ENCODE measurements at regions not wholly inside any gene's neighbourhood (a gene's known extent, or its start where the extent isn't known, plus 50 kb on each side); places are given as distances from the start of the nearest gene placed in this dataset.
"Not testable (repeated sequence)": the region's sequence is repeated elsewhere in the genome, so short reads cannot be mapped to it uniquely, and the experiment has no call there.

DNA sequence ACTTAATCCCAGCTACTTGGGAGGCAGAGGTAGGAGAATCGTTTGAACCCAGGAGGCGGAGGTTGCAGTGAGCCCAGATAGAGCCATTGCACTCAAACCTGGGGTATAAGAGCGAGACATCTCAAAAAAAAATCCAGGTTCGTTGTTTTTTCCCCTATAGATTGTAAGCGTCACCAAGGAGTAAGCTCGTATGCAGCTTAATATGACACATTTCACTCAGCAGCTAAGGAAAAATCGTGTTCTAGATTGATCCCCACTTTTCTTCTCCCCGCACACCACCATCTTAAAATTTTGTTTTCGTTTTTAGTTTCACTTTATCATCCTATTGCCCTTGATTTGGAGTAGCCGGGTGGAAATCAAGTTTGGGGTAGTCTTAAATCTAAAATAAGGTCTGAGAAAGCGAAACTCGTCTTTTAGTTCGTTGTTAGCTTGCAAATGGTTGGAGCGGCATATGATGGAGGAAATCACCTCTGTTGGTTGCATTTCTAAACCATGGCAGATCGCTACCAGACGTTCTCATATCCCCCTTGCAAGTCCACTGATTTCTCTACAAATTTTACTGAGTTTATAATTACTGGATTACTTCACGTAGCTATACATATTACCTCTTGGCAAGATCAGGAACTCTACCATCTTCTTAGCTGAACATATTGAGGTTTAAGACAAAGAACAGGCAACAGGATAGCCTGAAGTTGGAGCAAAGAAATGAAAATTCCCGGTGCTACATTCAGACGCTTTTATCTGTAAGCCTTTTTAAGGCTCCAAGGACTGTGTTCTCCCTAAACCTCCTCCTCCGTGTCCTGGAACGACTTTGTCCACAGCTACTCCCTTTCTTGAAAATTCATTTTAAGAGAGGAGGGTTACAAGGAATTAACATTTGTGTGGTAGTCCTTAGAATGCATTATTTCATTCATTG, 91.1 kb upstream of the BTN3A2 start:
- TF ChIP-seq, protein P1, sequence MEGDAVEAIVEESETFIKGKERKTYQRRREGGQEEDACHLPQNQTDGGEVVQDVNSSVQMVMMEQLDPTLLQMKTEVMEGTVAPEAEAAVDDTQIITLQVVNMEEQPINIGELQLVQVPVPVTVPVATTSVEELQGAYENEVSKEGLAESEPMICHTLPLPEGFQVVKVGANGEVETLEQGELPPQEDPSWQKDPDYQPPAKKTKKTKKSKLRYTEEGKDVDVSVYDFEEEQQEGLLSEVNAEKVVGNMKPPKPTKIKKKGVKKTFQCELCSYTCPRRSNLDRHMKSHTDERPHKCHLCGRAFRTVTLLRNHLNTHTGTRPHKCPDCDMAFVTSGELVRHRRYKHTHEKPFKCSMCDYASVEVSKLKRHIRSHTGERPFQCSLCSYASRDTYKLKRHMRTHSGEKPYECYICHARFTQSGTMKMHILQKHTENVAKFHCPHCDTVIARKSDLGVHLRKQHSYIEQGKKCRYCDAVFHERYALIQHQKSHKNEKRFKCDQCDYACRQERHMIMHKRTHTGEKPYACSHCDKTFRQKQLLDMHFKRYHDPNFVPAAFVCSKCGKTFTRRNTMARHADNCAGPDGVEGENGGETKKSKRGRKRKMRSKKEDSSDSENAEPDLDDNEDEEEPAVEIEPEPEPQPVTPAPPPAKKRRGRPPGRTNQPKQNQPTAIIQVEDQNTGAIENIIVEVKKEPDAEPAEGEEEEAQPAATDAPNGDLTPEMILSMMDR (IDR thresholded peaks at IDR 0.05; ENCODE audit: insufficient read depth, low read length), result no peak
- peak overlapping the region; percentile 68 for H3K4me3 ChIP-seq (ENCODE audit: low read depth, low read length)
- DNase-seq (ENCODE audit: low read depth), result peak; percentile 53

DNA sequence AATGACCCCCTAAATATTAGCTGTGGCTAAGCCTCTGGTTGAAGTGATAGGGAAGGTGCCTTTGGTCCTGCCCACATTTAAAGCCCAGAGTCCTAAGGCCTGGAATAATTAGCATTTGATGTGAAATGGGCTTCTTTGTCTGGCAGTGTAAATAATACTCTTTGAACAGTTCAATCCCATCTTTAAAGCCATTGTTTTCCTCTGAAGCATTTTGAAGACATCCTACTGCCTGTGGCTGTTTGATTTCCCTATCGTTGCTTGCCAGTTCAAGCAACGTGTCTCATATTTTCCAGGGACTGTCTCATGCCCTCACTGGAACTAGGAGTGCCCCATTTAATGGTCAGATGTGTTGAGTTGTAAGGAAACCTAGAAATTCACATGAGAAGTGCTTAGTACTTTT, 89.3 kb upstream of the BTN3A2 start:
- no peak for DNase-seq (ENCODE audit: low read depth)
- H3K4me3 ChIP-seq (ENCODE audit: low read depth, low read length), result no peak overlapping the region
- TF ChIP-seq, protein P1 (IDR thresholded peaks at IDR 0.05; ENCODE audit: insufficient read depth, low read length), result no peak

DNA sequence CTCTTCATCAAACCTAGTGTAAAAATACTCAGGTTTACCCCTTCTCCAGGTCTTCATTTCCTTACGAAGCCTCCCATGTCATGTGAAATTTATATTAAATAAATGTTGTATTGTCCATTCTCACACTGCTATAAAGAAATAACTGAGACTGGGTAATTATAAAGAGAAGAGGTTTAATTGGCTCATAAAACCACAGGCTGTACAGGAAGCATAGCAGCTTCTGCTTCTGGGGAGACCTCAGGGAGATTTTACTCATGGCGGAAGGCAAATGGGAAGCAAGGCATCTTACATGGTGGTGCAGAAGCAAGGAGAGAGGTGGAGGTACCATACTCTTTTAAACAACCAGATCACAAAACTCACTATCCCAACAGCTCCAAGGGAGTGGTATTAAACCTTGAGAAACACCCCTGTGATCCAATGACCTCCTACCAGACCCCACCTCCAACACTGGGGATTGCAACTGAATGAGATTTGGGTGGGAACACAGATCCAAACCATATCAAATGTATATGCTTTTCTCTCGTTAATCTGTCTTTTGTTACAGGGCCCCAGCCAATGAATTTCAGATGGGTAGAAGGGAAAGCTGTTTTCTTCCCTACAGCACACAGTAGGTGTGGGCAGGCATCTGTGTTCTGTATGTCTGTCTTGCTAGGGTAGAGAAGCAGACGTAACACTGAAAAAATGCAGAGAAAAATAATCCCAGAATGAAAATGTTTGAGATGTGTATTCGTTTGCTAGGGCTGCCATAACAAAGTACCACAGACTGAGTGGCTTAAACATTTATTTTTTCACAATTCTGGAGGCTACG, 88.0 kb upstream of the BTN3A2 start:
- TF ChIP-seq, protein P1 (IDR thresholded peaks at IDR 0.05; ENCODE audit: insufficient read depth, low read length), result no peak
- H3K4me3 ChIP-seq (ENCODE audit: low read depth, low read length), result no peak overlapping the region
- DNase-seq (ENCODE audit: low read depth), result no peak

DNA sequence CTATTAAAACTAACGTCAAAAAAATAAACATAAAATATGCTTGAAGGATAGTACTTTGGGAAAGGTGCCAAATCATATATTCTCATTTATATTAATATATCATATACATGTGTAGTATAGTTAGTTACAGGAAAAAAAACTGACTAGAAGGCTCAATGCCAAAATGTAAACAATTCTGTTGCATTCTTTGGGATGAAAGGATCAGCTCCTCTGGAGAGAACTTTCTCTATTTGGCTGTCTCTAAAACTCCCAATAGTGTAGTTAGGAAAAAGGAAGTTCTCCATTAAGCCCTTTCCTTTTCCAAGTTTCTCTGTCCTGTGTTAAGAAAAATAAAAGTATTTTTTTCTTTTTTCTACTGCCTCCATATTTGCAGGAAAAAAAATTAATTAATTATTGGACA, 86.5 kb upstream of the BTN3A2 start:
- TF ChIP-seq, protein P1 (IDR thresholded peaks at IDR 0.05; ENCODE audit: insufficient read depth, low read length), result no peak
- DNase-seq (ENCODE audit: low read depth), result no peak

DNA sequence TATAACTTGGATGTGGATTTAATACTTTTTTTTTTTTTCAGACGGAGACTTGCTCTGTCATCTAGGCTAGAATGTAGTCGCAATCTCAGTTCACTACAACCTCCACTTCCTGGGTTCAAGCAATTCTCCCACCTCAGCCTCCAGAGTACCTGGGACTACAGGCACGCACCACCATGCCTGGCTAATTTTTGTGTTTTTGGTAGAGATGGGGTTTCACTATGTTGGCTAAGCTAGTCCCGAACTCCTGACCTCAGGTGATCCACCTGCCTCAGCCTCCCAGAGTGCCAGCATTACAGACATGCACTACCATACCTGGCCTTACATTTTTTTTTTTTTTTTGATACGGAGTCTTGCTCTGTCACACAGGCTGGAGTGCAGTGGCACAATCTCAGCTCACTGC, 85.6 kb upstream of the BTN3A2 start:
- DNase-seq (ENCODE audit: low read depth); H3K4me3 ChIP-seq (ENCODE audit: low read depth, low read length): not testable (repeated sequence)

More for the DNA sequence above, 86.5 kb upstream of the BTN3A2 start:
- no peak overlapping the region for H3K4me3 ChIP-seq (ENCODE audit: low read depth, low read length)

DNA sequence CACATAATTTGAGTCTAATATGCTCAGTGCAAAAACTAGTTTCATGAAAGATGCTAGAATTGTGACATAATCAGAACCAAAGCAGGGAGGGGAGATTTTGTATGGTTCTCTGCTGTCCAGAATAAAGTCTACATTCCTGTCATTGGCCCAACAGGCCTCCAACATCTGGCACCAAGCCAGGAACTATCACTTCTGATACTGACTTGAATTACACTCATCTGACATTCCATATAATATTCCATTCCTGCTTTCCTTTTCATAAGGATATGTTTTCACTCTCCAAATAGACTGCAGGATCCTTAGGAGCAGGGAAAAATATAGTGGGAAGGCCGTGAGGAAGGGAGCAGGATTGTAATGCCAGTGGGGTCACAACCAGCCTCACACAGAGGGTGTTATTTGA, 84.6 kb upstream of the BTN3A2 start:
- TF ChIP-seq, protein P1 (IDR thresholded peaks at IDR 0.05; ENCODE audit: insufficient read depth, low read length), result no peak
- DNase-seq (ENCODE audit: low read depth), result no peak
- H3K4me3 ChIP-seq (ENCODE audit: low read depth, low read length), result no peak overlapping the region

DNA sequence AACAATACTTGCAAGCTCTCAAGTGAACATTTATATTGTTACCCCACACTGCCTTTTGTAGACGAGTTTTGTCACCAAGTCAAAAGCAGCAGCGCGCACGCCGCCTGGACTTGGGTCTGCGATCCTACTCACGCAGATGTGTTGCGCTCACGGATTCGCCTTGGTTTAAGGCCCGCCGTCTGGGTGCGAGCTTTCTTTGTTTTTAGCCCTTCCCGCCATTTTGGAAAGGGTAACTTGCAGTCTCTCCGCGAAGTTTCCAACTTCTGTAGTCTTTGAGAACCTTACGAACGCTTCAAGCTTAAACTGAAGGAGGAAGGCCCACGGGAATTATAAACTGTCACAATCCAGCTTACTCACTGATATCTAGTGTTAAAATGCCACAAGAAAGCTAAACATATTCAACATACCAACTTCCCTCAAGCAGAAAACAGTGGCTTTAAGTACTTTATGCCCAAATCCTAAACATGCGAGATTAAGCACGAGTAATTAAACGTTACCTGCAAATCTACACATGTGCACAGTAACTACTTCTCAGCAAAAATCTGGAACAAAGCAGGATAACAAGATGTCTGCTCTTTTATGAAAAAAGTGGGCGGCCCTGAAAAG, 80.4 kb upstream of the BTN3A2 start:
- DNase-seq (ENCODE audit: low read depth), result peak; percentile 75
- H3K4me3 ChIP-seq (ENCODE audit: low read depth, low read length), result peak overlapping the region; percentile 95
- TF ChIP-seq, protein P1 (IDR thresholded peaks at IDR 0.05; ENCODE audit: insufficient read depth, low read length), result no peak
